ENCODE measurements at regions not wholly inside any gene's neighbourhood (a gene's known extent, or its start where the extent isn't known, plus 50 kb on each side); places are given as distances from the start of the nearest gene placed in this dataset.

DNA sequence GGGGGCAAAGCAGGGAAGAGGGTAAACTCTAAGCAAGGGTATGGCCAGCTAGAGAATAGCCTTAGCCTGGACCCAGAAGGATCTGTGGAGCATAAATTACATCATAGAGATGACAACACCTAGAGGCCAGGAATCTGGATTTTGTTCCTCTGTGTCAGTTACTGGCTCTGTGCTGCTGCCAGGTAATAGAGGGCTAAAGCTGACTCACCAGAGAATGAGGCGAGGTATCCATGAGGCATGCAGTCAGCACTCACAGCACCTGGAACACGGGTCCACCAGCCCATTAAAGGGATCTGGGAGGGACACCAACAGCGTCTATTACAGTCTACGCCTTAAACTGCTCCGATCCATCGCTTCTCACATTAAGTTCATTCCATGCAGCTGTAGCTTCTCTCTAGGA is 74.9 kb upstream of the CMKLR1 start:
- CTCF ChIA-PET, result no interaction called here
- WGBS (ENCODE audit: low lambda C conversion rate), result 34% methylated on average over 6 of the region's 6 CpGs

DNA sequence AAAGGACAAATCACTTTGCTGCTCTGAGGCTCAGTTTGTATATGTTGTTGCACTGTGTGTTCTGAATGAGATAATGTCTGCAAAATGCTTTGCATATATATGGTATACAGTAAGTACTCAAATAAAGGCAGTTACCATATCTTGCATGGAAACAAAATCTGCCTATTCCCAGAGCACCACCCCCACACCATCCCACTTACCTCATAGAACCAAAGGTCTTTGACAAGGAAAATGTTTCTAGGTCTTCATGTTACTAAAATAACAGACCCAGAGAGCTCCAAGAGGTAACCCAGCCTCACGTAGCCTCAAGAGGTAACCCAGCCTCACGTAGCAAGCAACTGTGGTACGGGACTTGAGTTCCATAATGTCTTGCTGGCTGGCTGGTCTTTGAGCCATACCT is 71.6 kb upstream of the CMKLR1 start:
- no peaks in the 10 kb centered on the region for H3K36me3 ChIP-seq (replicated peaks in 1 of 2; ENCODE audit: control insufficient read depth in 1 of 2, insufficient read depth in 2 of 2, low read length in 1 of 2)
- no peak overlapping the region for H3K4me3 ChIP-seq (ENCODE audit: low read depth in 2 of 2, low read length in 1 of 2)
- H3K27me3 ChIP-seq (ENCODE audit: insufficient read depth), result no peaks in the 10 kb centered on the region
- ChIA-PET POLR2A (no interaction called here), CTCF (no interaction called here)
- no peak for DNase-seq
- H2AFZ ChIP-seq (ENCODE audit: low read depth), result no peak overlapping the region
- H3K79me2 ChIP-seq (ENCODE audit: insufficient read depth), result no peaks in the 10 kb centered on the region
- no peaks in the 10 kb centered on the region for H3K9me2 ChIP-seq
- no peak overlapping the region for H3K4me2 ChIP-seq
- 3% methylated on average over 3 of the region's 3 CpGs for WGBS (ENCODE audit: low lambda C conversion rate)
- no peaks in the 10 kb centered on the region for H3F3A ChIP-seq (replicated peaks; ENCODE audit: insufficient read depth)
- H3K4me1 ChIP-seq (ENCODE audit: control insufficient read depth in 1 of 2, insufficient read depth in 2 of 2, low read depth in 1 of 2, low read length in 1 of 2), result no peaks in the 10 kb centered on the region; a peak in 1 of 4 replicates
- H3K27ac ChIP-seq (ENCODE audit: low read depth in 2 of 2, low read length in 1 of 2), result no peak overlapping the region
- TF ChIP-seq, protein P1, sequence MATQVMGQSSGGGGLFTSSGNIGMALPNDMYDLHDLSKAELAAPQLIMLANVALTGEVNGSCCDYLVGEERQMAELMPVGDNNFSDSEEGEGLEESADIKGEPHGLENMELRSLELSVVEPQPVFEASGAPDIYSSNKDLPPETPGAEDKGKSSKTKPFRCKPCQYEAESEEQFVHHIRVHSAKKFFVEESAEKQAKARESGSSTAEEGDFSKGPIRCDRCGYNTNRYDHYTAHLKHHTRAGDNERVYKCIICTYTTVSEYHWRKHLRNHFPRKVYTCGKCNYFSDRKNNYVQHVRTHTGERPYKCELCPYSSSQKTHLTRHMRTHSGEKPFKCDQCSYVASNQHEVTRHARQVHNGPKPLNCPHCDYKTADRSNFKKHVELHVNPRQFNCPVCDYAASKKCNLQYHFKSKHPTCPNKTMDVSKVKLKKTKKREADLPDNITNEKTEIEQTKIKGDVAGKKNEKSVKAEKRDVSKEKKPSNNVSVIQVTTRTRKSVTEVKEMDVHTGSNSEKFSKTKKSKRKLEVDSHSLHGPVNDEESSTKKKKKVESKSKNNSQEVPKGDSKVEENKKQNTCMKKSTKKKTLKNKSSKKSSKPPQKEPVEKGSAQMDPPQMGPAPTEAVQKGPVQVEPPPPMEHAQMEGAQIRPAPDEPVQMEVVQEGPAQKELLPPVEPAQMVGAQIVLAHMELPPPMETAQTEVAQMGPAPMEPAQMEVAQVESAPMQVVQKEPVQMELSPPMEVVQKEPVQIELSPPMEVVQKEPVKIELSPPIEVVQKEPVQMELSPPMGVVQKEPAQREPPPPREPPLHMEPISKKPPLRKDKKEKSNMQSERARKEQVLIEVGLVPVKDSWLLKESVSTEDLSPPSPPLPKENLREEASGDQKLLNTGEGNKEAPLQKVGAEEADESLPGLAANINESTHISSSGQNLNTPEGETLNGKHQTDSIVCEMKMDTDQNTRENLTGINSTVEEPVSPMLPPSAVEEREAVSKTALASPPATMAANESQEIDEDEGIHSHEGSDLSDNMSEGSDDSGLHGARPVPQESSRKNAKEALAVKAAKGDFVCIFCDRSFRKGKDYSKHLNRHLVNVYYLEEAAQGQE (IDR thresholded peaks at IDR 0.05; ENCODE audit: low read depth, low read length), result no peak
- TF ChIP-seq TEAD4 (IDR thresholded peaks at IDR 0.05; ENCODE audit: borderline replicate concordance, insufficient read depth), result no peak
- TF ChIP-seq, protein P2, sequence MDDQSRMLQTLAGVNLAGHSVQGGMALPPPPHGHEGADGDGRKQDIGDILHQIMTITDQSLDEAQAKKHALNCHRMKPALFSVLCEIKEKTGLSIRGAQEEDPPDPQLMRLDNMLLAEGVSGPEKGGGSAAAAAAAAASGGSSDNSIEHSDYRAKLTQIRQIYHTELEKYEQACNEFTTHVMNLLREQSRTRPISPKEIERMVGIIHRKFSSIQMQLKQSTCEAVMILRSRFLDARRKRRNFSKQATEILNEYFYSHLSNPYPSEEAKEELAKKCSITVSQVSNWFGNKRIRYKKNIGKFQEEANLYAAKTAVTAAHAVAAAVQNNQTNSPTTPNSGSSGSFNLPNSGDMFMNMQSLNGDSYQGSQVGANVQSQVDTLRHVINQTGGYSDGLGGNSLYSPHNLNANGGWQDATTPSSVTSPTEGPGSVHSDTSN (IDR thresholded peaks at IDR 0.05), result no peak
- TF ChIP-seq, protein P3, sequence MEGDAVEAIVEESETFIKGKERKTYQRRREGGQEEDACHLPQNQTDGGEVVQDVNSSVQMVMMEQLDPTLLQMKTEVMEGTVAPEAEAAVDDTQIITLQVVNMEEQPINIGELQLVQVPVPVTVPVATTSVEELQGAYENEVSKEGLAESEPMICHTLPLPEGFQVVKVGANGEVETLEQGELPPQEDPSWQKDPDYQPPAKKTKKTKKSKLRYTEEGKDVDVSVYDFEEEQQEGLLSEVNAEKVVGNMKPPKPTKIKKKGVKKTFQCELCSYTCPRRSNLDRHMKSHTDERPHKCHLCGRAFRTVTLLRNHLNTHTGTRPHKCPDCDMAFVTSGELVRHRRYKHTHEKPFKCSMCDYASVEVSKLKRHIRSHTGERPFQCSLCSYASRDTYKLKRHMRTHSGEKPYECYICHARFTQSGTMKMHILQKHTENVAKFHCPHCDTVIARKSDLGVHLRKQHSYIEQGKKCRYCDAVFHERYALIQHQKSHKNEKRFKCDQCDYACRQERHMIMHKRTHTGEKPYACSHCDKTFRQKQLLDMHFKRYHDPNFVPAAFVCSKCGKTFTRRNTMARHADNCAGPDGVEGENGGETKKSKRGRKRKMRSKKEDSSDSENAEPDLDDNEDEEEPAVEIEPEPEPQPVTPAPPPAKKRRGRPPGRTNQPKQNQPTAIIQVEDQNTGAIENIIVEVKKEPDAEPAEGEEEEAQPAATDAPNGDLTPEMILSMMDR (IDR thresholded peaks at IDR 0.05), result no peak
- TF ChIP-seq FOXM1 (IDR thresholded peaks at IDR 0.05; ENCODE audit: low read depth), result no peak
- no peak for TF ChIP-seq GATA2 (CRISPR knock-in tag; IDR thresholded peaks at IDR 0.05)
- no peak for TF ChIP-seq RFX5 (IDR thresholded peaks at IDR 0.05; ENCODE audit: low read length)
- TF ChIP-seq GABPA (IDR thresholded peaks at IDR 0.05; ENCODE audit: low read depth), result no peak
- no peak for TF ChIP-seq YY1 (IDR thresholded peaks at IDR 0.05; ENCODE audit: low read depth)
- no peak for TF ChIP-seq CHD2 (IDR thresholded peaks at IDR 0.05; ENCODE audit: low read length, partially characterized antibody)
- H4K20me1 ChIP-seq (ENCODE audit: insufficient read depth), result no peaks in the 10 kb centered on the region
- no peaks in the 10 kb centered on the region for H3K9me3 ChIP-seq
- no peak overlapping the region for H3K9ac ChIP-seq

More for the DNA sequence above, 74.9 kb upstream of the CMKLR1 start:
- Histone ChIP-seq H4K20me1 (ENCODE audit: insufficient read depth) (no peaks in the 10 kb centered on the region), H2AFZ (ENCODE audit: low read depth) (no peak overlapping the region), H3K4me3 (ENCODE audit: low read depth in 2 of 2, low read length in 1 of 2) (no peak overlapping the region), H3K36me3 (replicated peaks in 1 of 2; ENCODE audit: control insufficient read depth in 1 of 2, insufficient read depth in 2 of 2, low read length in 1 of 2) (no peaks in the 10 kb centered on the region), H3F3A (replicated peaks; ENCODE audit: insufficient read depth) (no peaks in the 10 kb centered on the region), H3K4me2 (no peak overlapping the region), H3K79me2 (ENCODE audit: insufficient read depth) (no peaks in the 10 kb centered on the region), H3K27me3 (ENCODE audit: insufficient read depth) (no peaks in the 10 kb centered on the region), H3K27ac (ENCODE audit: low read depth in 2 of 2, low read length in 1 of 2) (no peak overlapping the region), H3K9me3 (no peaks in the 10 kb centered on the region), H3K9me2 (no peaks in the 10 kb centered on the region), H3K4me1 (ENCODE audit: control insufficient read depth in 1 of 2, insufficient read depth in 2 of 2, low read depth in 1 of 2, low read length in 1 of 2) (no peaks in the 10 kb centered on the region; a peak in 1 of 4 replicates), H3K9ac (no peak overlapping the region)
- POLR2A ChIA-PET, result no interaction called here
- DNase-seq, result no peak
- TF ChIP-seq EP300 (IDR thresholded peaks at IDR 0.05; ENCODE audit: borderline replicate concordance in 1 of 2, low read depth in 1 of 2, low read length in 1 of 2), result no peak
- no peak for TF ChIP-seq POLR2AphosphoS5 (IDR thresholded peaks at IDR 0.05; ENCODE audit: low read depth, low read length)
- no peak for TF ChIP-seq SMC3 (IDR thresholded peaks at IDR 0.05; ENCODE audit: low read depth, low read length)
- TF ChIP-seq, protein P4, sequence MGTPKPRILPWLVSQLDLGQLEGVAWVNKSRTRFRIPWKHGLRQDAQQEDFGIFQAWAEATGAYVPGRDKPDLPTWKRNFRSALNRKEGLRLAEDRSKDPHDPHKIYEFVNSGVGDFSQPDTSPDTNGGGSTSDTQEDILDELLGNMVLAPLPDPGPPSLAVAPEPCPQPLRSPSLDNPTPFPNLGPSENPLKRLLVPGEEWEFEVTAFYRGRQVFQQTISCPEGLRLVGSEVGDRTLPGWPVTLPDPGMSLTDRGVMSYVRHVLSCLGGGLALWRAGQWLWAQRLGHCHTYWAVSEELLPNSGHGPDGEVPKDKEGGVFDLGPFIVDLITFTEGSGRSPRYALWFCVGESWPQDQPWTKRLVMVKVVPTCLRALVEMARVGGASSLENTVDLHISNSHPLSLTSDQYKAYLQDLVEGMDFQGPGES (IDR thresholded peaks at IDR 0.05; ENCODE audit: low read depth, low read length), result no peak
- TF ChIP-seq EZH2phosphoT487 (IDR thresholded peaks at IDR 0.05; ENCODE audit: borderline replicate concordance, low read depth), result no peak
- TF ChIP-seq ELF1 (IDR thresholded peaks at IDR 0.05), result no peak

Measured in SK-N-SH (cell line).